ENCODE measurements at regions not wholly inside any gene's neighbourhood (a gene's known extent, or its start where the extent isn't known, plus 50 kb on each side); places are given as distances from the start of the nearest gene placed in this dataset.

DNA sequence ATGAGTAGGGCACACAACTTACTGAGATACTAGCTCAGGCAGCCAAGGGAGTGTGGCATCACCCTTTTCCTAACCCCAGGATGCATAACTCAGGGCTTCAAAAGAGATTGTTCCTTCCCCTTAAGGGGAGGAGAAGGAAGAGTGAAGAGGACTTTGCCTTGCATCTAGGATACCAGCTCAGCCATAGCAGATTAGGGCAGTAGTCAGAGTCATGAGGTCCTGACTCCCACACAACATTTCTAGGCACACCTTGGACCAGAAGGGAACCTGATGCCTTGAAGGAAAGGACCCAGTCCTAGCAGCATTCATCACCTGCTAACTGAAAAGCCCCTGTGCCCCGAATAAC, 1433.2 kb upstream of the TMEFF2 start:
- TF ChIP-seq, protein P1, sequence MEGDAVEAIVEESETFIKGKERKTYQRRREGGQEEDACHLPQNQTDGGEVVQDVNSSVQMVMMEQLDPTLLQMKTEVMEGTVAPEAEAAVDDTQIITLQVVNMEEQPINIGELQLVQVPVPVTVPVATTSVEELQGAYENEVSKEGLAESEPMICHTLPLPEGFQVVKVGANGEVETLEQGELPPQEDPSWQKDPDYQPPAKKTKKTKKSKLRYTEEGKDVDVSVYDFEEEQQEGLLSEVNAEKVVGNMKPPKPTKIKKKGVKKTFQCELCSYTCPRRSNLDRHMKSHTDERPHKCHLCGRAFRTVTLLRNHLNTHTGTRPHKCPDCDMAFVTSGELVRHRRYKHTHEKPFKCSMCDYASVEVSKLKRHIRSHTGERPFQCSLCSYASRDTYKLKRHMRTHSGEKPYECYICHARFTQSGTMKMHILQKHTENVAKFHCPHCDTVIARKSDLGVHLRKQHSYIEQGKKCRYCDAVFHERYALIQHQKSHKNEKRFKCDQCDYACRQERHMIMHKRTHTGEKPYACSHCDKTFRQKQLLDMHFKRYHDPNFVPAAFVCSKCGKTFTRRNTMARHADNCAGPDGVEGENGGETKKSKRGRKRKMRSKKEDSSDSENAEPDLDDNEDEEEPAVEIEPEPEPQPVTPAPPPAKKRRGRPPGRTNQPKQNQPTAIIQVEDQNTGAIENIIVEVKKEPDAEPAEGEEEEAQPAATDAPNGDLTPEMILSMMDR (conservative IDR thresholded peaks at IDR 0.05; ENCODE audit: low read length): no peak
- TF ChIP-seq EZH2phosphoT487 (IDR thresholded peaks at IDR 0.05; ENCODE audit: borderline replicate concordance, low read depth, low read length): no peak
